ENCODE measurements at regions not wholly inside any gene's neighbourhood (a gene's known extent, or its start where the extent isn't known, plus 50 kb on each side); places are given as distances from the start of the nearest gene placed in this dataset.

- TF ChIP-seq CTCF (IDR thresholded peaks at IDR 0.05 in 8 of 11, conservative IDR thresholded peaks at IDR 0.05 in 3 of 11) = no peak
- TF ChIP-seq POLR2A (IDR thresholded peaks at IDR 0.05) = no peak
Observed at GRCh38 chr3:194208709-194209108, 72.8 kb downstream of the HES1 start.

All from spleen (tissue), 7 donors.